H9 (cell line): ENCODE measurements at regions not wholly inside any gene's neighbourhood (a gene's known extent, or its start where the extent isn't known, plus 50 kb on each side); places are given as distances from the start of the nearest gene placed in this dataset.

Experiments used
- DNase-seq: peaks from one replicate; pipeline ENCODE4 v3.0.0-alpha.2; 2017
- H2AFZ ChIP-seq: one replicate; pipeline ENCODE4 v1.6.1; 2013; ENCODE audit warnings: mild to moderate bottlenecking, low read length, control low read depth, moderate library complexity
- H2AK5ac ChIP-seq: 2 replicates; pipeline ENCODE4 v1.6.1; 2013; ENCODE audit warnings: low read length, control low read depth, mixed read lengths; ENCODE audit not compliant: insufficient read length
- H2BK120ac ChIP-seq: one replicate; pipeline ENCODE4 v1.6.1; 2013; ENCODE audit warnings: low read depth, mild to moderate bottlenecking, low read length, control low read depth, inconsistent platforms; ENCODE audit not compliant: poor library complexity, severe bottlenecking
- H2BK12ac ChIP-seq: 2 replicates; pipeline ENCODE4 v1.6.1; 2013; ENCODE audit warnings: low read length, control low read depth, mixed read lengths, low read depth; ENCODE audit not compliant: insufficient read length
- H2BK15ac ChIP-seq: 2 replicates; pipeline ENCODE4 v1.6.1; 2013; ENCODE audit warnings: low read depth, low read length, control low read depth
- H2BK20ac ChIP-seq: one replicate; pipeline ENCODE4 v1.6.1; 2013; ENCODE audit warnings: low read depth, mild to moderate bottlenecking, low read length, control low read depth, inconsistent platforms; ENCODE audit not compliant: poor library complexity, severe bottlenecking
- H2BK5ac ChIP-seq: 2 replicates; pipeline ENCODE4 v1.6.1; 2013; ENCODE audit warnings: low read length, control low read depth, mixed read lengths; ENCODE audit not compliant: insufficient read length
- H3K14ac ChIP-seq: 2 replicates; pipeline ENCODE4 v1.6.1; 2013; ENCODE audit warnings: low read length, control low read depth; ENCODE audit not compliant: insufficient read depth
- H3K18ac ChIP-seq: 2 replicates; pipeline ENCODE4 v1.6.1; 2013; ENCODE audit warnings: low read depth, mild to moderate bottlenecking, mixed read lengths, low read length, control low read depth; ENCODE audit not compliant: insufficient read length
- H3K23ac ChIP-seq: 2 replicates; pipeline ENCODE4 v1.6.1; 2013; ENCODE audit warnings: low read length, control low read depth, mixed read lengths, low read depth; ENCODE audit not compliant: insufficient read length
- H3K23me2 ChIP-seq: 2 replicates; pipeline ENCODE4 v1.6.1; 2013; ENCODE audit warnings: low read depth, mild to moderate bottlenecking, mixed read lengths, low read length, control low read depth; ENCODE audit not compliant: insufficient read length, poor library complexity, severe bottlenecking
- H3K27ac ChIP-seq: 2 replicates; pipeline ENCODE4 v1.5.1; 2013; ENCODE audit warnings: low read length, control low read depth, mixed read lengths, low read depth; ENCODE audit not compliant: insufficient read length
- H3K27me3 ChIP-seq: 2 replicates; pipeline ENCODE4 v1.6.1; 2013; ENCODE audit warnings: low read length, control low read depth, inconsistent platforms; ENCODE audit not compliant: insufficient read depth
- H3K4ac ChIP-seq: 2 replicates; pipeline ENCODE4 v1.6.1; 2013; ENCODE audit warnings: low read depth, mild to moderate bottlenecking, control low read depth, inconsistent platforms, low read length, moderate library complexity
- H3K4me1 ChIP-seq: 2 replicates; pipeline ENCODE4 v1.6.1; 2013; ENCODE audit warnings: low read length, control low read depth, inconsistent platforms; ENCODE audit not compliant: insufficient read depth
- H3K4me2 ChIP-seq: 2 replicates; pipeline ENCODE4 v1.6.1; 2013; ENCODE audit warnings: low read length, control low read depth, mixed read lengths; ENCODE audit not compliant: insufficient read length, insufficient read depth
- H3K56ac ChIP-seq: 2 replicates; pipeline ENCODE4 v1.6.1; 2013; ENCODE audit warnings: low read depth, mild to moderate bottlenecking, mixed read lengths, low read length, control low read depth; ENCODE audit not compliant: insufficient read length
- H3K79me1 ChIP-seq: 2 replicates; pipeline ENCODE4 v1.6.1; 2013; ENCODE audit warnings: low read depth, mild to moderate bottlenecking, moderate library complexity, low read length, control low read depth, inconsistent platforms; ENCODE audit not compliant: insufficient read depth, poor library complexity, severe bottlenecking
- H3K79me2 ChIP-seq: 2 replicates; pipeline ENCODE4 v1.6.1; 2013; ENCODE audit warnings: low read length, control low read depth, inconsistent platforms; ENCODE audit not compliant: insufficient read depth
- H3K9ac ChIP-seq: 2 replicates; pipeline ENCODE4 v1.6.1; 2013; ENCODE audit warnings: low read length, control low read depth, mixed read lengths; ENCODE audit not compliant: insufficient read length; ENCODE audit errors: extremely low read depth
- H3K9me3 ChIP-seq: one replicate; pipeline ENCODE4 v1.6.1; 2013; ENCODE audit warnings: low read depth, low read length, inconsistent platforms; ENCODE audit not compliant: control insufficient read depth
- H3T11ph ChIP-seq: one replicate; pipeline ENCODE4 v1.6.1; 2013; ENCODE audit warnings: mild to moderate bottlenecking, low read length, control low read depth, inconsistent platforms
- H4K20me1 ChIP-seq: one replicate; pipeline ENCODE4 v1.6.1; 2013; ENCODE audit not compliant: control insufficient read depth, insufficient read length, insufficient read depth
- H4K5ac ChIP-seq: 2 replicates; pipeline ENCODE4 v1.6.1; 2013; ENCODE audit warnings: low read depth, mild to moderate bottlenecking, mixed read lengths, low read length, control low read depth; ENCODE audit not compliant: insufficient read length
- H4K8ac ChIP-seq: replicated peaks from 2 replicates; pipeline ENCODE4 v1.6.1; 2013; ENCODE audit warnings: low read length, control low read depth, mixed read lengths, low read depth; ENCODE audit not compliant: insufficient read length
- H4K91ac ChIP-seq: 2 replicates; pipeline ENCODE4 v1.6.1; 2013; ENCODE audit warnings: low read depth, mild to moderate bottlenecking, moderate library complexity, mixed read lengths, low read length, control low read depth; ENCODE audit not compliant: insufficient read length
- H3K27ac Mint-ChIP-seq, 3 experiments: 2 replicates in 2 of 3; 3 replicates in 1 of 3; pipeline ENCODE4 v1.8.0; 2020 to 2021; ENCODE audit warnings: mixed read lengths in 3 of 3, mild to moderate bottlenecking in 1 of 3, moderate library complexity in 1 of 3
- H3K27me3 Mint-ChIP-seq: 2 replicates; pipeline ENCODE4 v1.8.0; 2021; ENCODE audit warnings: low read depth, mild to moderate bottlenecking, moderate library complexity, mixed read lengths
- H3K36me3 Mint-ChIP-seq, 3 experiments: 2 replicates in 2 of 3; 3 replicates in 1 of 3; pipeline ENCODE4 v1.8.0; 2020 to 2021; ENCODE audit warnings: low read depth in 3 of 3, mixed read lengths in 3 of 3; ENCODE audit not compliant: insufficient read depth in 1 of 3
- H3K4me1 Mint-ChIP-seq, 2 experiments: 2 replicates each; pipeline ENCODE4 v1.8.0; 2020; ENCODE audit warnings: mixed read lengths in 2 of 2
- H3K4me3 Mint-ChIP-seq, 2 experiments: 2 replicates in 1 of 2; 3 replicates in 1 of 2; pipeline ENCODE4 v1.8.0; 2020 to 2021; ENCODE audit warnings: mild to moderate bottlenecking in 2 of 2, mixed read lengths in 2 of 2, moderate library complexity in 1 of 2
- H3K9me3 Mint-ChIP-seq, 2 experiments: 2 replicates in 1 of 2; 3 replicates in 1 of 2; pipeline ENCODE4 v1.8.0; 2020; ENCODE audit warnings: mild to moderate bottlenecking in 2 of 2, mixed read lengths in 2 of 2, moderate library complexity in 1 of 2
- CTCF ChIP-seq: fragments of 200-600 bp; sonication (generic); conservative IDR thresholded peaks from 3 replicates; pipeline ENCODE4 v1.8.0; 2021; ENCODE audit warnings: antibody characterized with exemption, mild to moderate bottlenecking
- WGBS: extraction: QIAGEN DNeasy Blood & Tissue Kit; methylation state at CpG from one replicate; pipeline ENCODE4 v1.1.7; 2013; ENCODE audit warnings: missing lambda C conversion rate, low lambda C conversion rate, mixed read lengths; ENCODE audit not compliant: insufficient read length; ENCODE audit errors: extremely low coverage; 5-methylcytosine and 5-hydroxymethylcytosine counted together

GRCh38 chr1:208841436-208841835 is 597.3 kb upstream of the PLXNA2 start:
- Histone ChIP-seq H4K91ac (no peak overlapping the region), H3K4ac (no peak overlapping the region), H3K79me2 (no peaks in the 10 kb centered on the region), H2BK20ac (no peak overlapping the region), H4K8ac (no peak overlapping the region), H2BK5ac (no peak overlapping the region), H4K20me1 (no peaks in the 10 kb centered on the region), H3K56ac (no peak overlapping the region), H2AK5ac (no peak overlapping the region), H3K27ac (no peak overlapping the region), H3K9ac (no peak overlapping the region), H3K23me2 (no peaks in the 10 kb centered on the region), H3K27me3 (no peaks in the 10 kb centered on the region), H3K23ac (no peak overlapping the region), H3K9me3 (no peaks in the 10 kb centered on the region), H3K4me1 (no peaks in the 10 kb centered on the region), H3T11ph (no peak overlapping the region), H2BK12ac (no peak overlapping the region), H4K5ac (no peak overlapping the region), H2BK120ac (no peak overlapping the region), H2AFZ (no peak overlapping the region), H3K79me1 (no peaks in the 10 kb centered on the region), H3K4me2 (no peak overlapping the region), H3K18ac (no peak overlapping the region), H2BK15ac (no peak overlapping the region), H3K14ac (no peak overlapping the region)
- no peaks in the 10 kb centered on the region for H3K36me3 Mint-ChIP-seq
- no peak overlapping the region for H3K4me3 Mint-ChIP-seq
- TF ChIP-seq CTCF: no peak
- H3K4me1 Mint-ChIP-seq: peaks cover 6 to 15% of the 10 kb centered on the region in 2 experiments
- no peak for DNase-seq
- no peaks in the 10 kb centered on the region; a peak in 2 of 5 replicates for H3K9me3 Mint-ChIP-seq
- no peak overlapping the region for H3K27ac Mint-ChIP-seq
- no CpG with 5 or more reads among the region's 10 CpGs for WGBS
- no peaks in the 10 kb centered on the region; the same call in 1 of the 2 replicates for H3K27me3 Mint-ChIP-seq
